ENCODE measurements at regions not wholly inside any gene's neighbourhood (a gene's known extent, or its start where the extent isn't known, plus 50 kb on each side); places are given as distances from the start of the nearest gene placed in this dataset.

GRCh38 chr18:33870059-33870458, 292.0 kb downstream of the ASXL3 start:
- no peak for DNase-seq (ENCODE audit: extremely low read depth, low read depth, low spot score)

- DNase-seq (ENCODE audit: extremely low read depth, low read depth, low spot score), result no peak
These were observed 288.4 kb downstream of the ASXL3 start for GRCh38 chr18:33866386-33866785.

GRCh38 chr18:33863912-33864311, 285.9 kb downstream of the ASXL3 start:
- no peak for DNase-seq (ENCODE audit: extremely low read depth, low read depth, low spot score)

- DNase-seq (ENCODE audit: extremely low read depth, low read depth, low spot score), result no peak
These were observed 276.8 kb downstream of the ASXL3 start for GRCh38 chr18:33854827-33855139.

- DNase-seq (ENCODE audit: extremely low read depth, low read depth, low spot score), result no peak
These were observed 276.2 kb downstream of the ASXL3 start for GRCh38 chr18:33854086-33854826.

GRCh38 chr18:33853187-33853586, 275.2 kb downstream of the ASXL3 start:
- no peak for DNase-seq (ENCODE audit: extremely low read depth, low read depth, low spot score)

GRCh38 chr18:33851546-33852078, 273.6 kb downstream of the ASXL3 start:
- DNase-seq (ENCODE audit: extremely low read depth, low read depth, low spot score), result no peak

GRCh38 chr18:33849731-33850130, 271.7 kb downstream of the ASXL3 start:
- no peak for DNase-seq (ENCODE audit: extremely low read depth, low read depth, low spot score)

- DNase-seq (ENCODE audit: extremely low read depth, low read depth, low spot score), result no peak
These were observed 266.2 kb downstream of the ASXL3 start for GRCh38 chr18:33844232-33844631.

GRCh38 chr18:33841221-33841967, 263.4 kb downstream of the ASXL3 start:
- DNase-seq (ENCODE audit: extremely low read depth, low read depth, low spot score), result no peak

GRCh38 chr18:33840212-33840593, 262.2 kb downstream of the ASXL3 start:
- DNase-seq (ENCODE audit: extremely low read depth, low read depth, low spot score), result no peak

GRCh38 chr18:33839452-33840211, 261.6 kb downstream of the ASXL3 start:
- DNase-seq (ENCODE audit: extremely low read depth, low read depth, low spot score), result peak; percentile 9

GRCh38 chr18:33838054-33838453, 260.0 kb downstream of the ASXL3 start:
- no peak for DNase-seq (ENCODE audit: extremely low read depth, low read depth, low spot score)

- no peak for DNase-seq (ENCODE audit: extremely low read depth, low read depth, low spot score)
These were observed 259.2 kb downstream of the ASXL3 start for GRCh38 chr18:33837191-33837590.

GRCh38 chr18:33836564-33836963, 258.5 kb downstream of the ASXL3 start:
- DNase-seq (ENCODE audit: extremely low read depth, low read depth, low spot score), result no peak

GRCh38 chr18:33835419-33835818, 257.4 kb downstream of the ASXL3 start:
- no peak for DNase-seq (ENCODE audit: extremely low read depth, low read depth, low spot score)

- DNase-seq (ENCODE audit: extremely low read depth, low read depth, low spot score), result no peak
These were observed 255.8 kb downstream of the ASXL3 start for GRCh38 chr18:33833842-33834241.

GRCh38 chr18:33831424-33831823, 253.4 kb downstream of the ASXL3 start:
- no peak for DNase-seq (ENCODE audit: extremely low read depth, low read depth, low spot score)

GRCh38 chr18:33830213-33830612, 252.2 kb downstream of the ASXL3 start:
- no peak for DNase-seq (ENCODE audit: extremely low read depth, low read depth, low spot score)

- DNase-seq (ENCODE audit: extremely low read depth, low read depth, low spot score), result no peak
These were observed 250.9 kb downstream of the ASXL3 start for GRCh38 chr18:33828949-33829348.

GRCh38 chr18:33826151-33826550, 248.1 kb downstream of the ASXL3 start:
- DNase-seq (ENCODE audit: extremely low read depth, low read depth, low spot score), result no peak
